Heart left ventricle (tissue), 13 donors: ENCODE measurements at regions not wholly inside any gene's neighbourhood (a gene's known extent, or its start where the extent isn't known, plus 50 kb on each side); places are given as distances from the start of the nearest gene placed in this dataset.

Experiments
- POLR2A ChIP-seq, 2 donors: fragments of 450-650 bp; IDR thresholded peaks; one replicate each; pipeline ENCODE4 v1.6.1; 2017; ENCODE audit warnings: antibody characterized with exemption in 2 of 2, mild to moderate bottlenecking in 2 of 2, moderate library complexity in 2 of 2
- TF ChIP-seq, protein P1 (sequence below), 12 donors: fragments of 200-600 bp; sonication (generic) in 4 of 12; IDR thresholded peaks; one replicate each; pipeline versions ENCODE4 v1.5.0 to v1.8.0; 2018 to 2022; ENCODE audit warnings: antibody characterized with exemption in 12 of 12, mild to moderate bottlenecking in 5 of 12
- donor health status: ischemic (EF 13 %, LVEDD 7.1; RV severe dilation, severe dysfunction).
- donor health status: DM: no; HTN: yes; CAD: no.
- donor health status: DM: no; HTN: no; CAD: no.
- donor health status: ischemic (EF 25% LVEDD 6.9; RV normal size, moderate dysfunction).
- donor health status: ischemic (EF 25% LVEDD 5.7; RV mildly dilated, moderate dysfunction).
- donor health status: ischemic (EF 35%, LVEDD 5.7; RV mildly dilated, moderate dysfunction).
- donor health status: nonischemic (EF 11% LVEDD 7.7; RV severe dilation, severe dysfunction).
- donor health status: DM: yes; HTN: yes; CAD: no.
- donor health status: PGD.
- donor health status: ischemic (EF 29% LVEDD 5.4; RV normal size, mild dysfunction).
- donor health status: nonischemic (EF 23%, LVEDD 6.1; RV moderate dilation, normal function).

- no peak for TF ChIP-seq POLR2A (IDR thresholded peaks at IDR 0.05)
- TF ChIP-seq, protein P1, sequence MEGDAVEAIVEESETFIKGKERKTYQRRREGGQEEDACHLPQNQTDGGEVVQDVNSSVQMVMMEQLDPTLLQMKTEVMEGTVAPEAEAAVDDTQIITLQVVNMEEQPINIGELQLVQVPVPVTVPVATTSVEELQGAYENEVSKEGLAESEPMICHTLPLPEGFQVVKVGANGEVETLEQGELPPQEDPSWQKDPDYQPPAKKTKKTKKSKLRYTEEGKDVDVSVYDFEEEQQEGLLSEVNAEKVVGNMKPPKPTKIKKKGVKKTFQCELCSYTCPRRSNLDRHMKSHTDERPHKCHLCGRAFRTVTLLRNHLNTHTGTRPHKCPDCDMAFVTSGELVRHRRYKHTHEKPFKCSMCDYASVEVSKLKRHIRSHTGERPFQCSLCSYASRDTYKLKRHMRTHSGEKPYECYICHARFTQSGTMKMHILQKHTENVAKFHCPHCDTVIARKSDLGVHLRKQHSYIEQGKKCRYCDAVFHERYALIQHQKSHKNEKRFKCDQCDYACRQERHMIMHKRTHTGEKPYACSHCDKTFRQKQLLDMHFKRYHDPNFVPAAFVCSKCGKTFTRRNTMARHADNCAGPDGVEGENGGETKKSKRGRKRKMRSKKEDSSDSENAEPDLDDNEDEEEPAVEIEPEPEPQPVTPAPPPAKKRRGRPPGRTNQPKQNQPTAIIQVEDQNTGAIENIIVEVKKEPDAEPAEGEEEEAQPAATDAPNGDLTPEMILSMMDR (IDR thresholded peaks at IDR 0.05) = no peak
Measured at GRCh38 chr7:65233409-65234034, 140.1 kb upstream of the ZNF92 start.
